HEK293T (cell line): ENCODE measurements at regions not wholly inside any gene's neighbourhood (a gene's known extent, or its start where the extent isn't known, plus 50 kb on each side); places are given as distances from the start of the nearest gene placed in this dataset.

Source experiments
- ARNT ChIP-seq: fragments of 450-650 bp; IDR thresholded peaks from 2 replicates; pipeline ENCODE4 v1.6.1; 2017; ENCODE audit warnings: mild to moderate bottlenecking
- BHLHE40 ChIP-seq: fragments of 450-650 bp; IDR thresholded peaks from 2 replicates; pipeline ENCODE4 v1.6.1; 2016; ENCODE audit warnings: mild to moderate bottlenecking, moderate library complexity, borderline replicate concordance
- ELF4 ChIP-seq: fragments of 450-650 bp; IDR thresholded peaks from 2 replicates; pipeline ENCODE4 v1.6.1; 2017; ENCODE audit warnings: antibody characterized with exemption
- FOXA1 ChIP-seq: fragments of 450-650 bp; IDR thresholded peaks from 2 replicates; pipeline ENCODE4 v1.6.1; 2016; ENCODE audit warnings: mild to moderate bottlenecking
- FOXK2 ChIP-seq: fragments of 450-650 bp; IDR thresholded peaks from 2 replicates; pipeline ENCODE4 v1.6.1; 2016; ENCODE audit warnings: mild to moderate bottlenecking
- FOXM1 ChIP-seq: fragments of 450-650 bp; IDR thresholded peaks from 2 replicates; pipeline ENCODE4 v1.6.1; 2017; ENCODE audit warnings: mild to moderate bottlenecking, borderline replicate concordance
- LEF1 ChIP-seq: fragments of 450-650 bp; IDR thresholded peaks from 2 replicates; pipeline ENCODE4 v1.6.1; 2017; ENCODE audit warnings: mild to moderate bottlenecking, borderline replicate concordance
- SP1 ChIP-seq: fragments of 450-650 bp; IDR thresholded peaks from 2 replicates; pipeline ENCODE4 v1.6.1; 2017
- ZNF384 ChIP-seq: fragments of 450-650 bp; IDR thresholded peaks from 2 replicates; pipeline ENCODE4 v1.6.1; 2016

- no peak for TF ChIP-seq FOXK2
- no peak for TF ChIP-seq BHLHE40
- no peak for TF ChIP-seq SP1
- no peak for TF ChIP-seq ZNF384
- no peak for TF ChIP-seq LEF1
- TF ChIP-seq ELF4, result no peak
- no peak for TF ChIP-seq ARNT
- no peak for TF ChIP-seq FOXA1
- TF ChIP-seq FOXM1, result no peak
These were observed 93.6 kb upstream of the UST start for GRCh38 chr6:148653138-148653776.
